IMR-90 (cell line): ENCODE measurements at regions not wholly inside any gene's neighbourhood (a gene's known extent, or its start where the extent isn't known, plus 50 kb on each side); places are given as distances from the start of the nearest gene placed in this dataset.

Experiments
- ATAC-seq: fragments of 200-7000 bp; cut with Tn5 transposase; 2 replicates; pipeline ENCODE4 v1.9.1; 2020; ENCODE audit warnings: low read depth, mild to moderate bottlenecking, moderate library complexity
- BruUV-seq: library from RNA; stranded (reverse); fragments of 400-500 nt; replicated peaks from 2 replicates; lab custom pipeline; 2021; lab: Mats Ljungman, UMichigan
- CTCF ChIA-PET: fragments of 300-600 bp; formaldehyde crosslinking; extraction: SDS; loops from one replicate; lab custom pipeline; 2021; ENCODE audit warnings: antibody characterized with exemption; lab: Yijun Ruan, JAX
- POLR2A ChIA-PET: fragments of 300-600 bp; sonication (Branson Sonifier 250); formaldehyde crosslinking; loops from one replicate; lab custom pipeline; 2022; ENCODE audit warnings: antibody characterized with exemption; ENCODE audit not compliant: unreplicated experiment; lab: Charles Lee
- DNase-seq: peaks from one replicate; pipeline ENCODE4 v3.0.0; 2013
- H2AFZ ChIP-seq: replicated peaks from 2 replicates; pipeline ENCODE3; 2013; ENCODE audit warnings: low read length, mild to moderate bottlenecking; ENCODE audit not compliant: poor library complexity
- H2AK5ac ChIP-seq: 2 replicates; pipeline ENCODE4 v1.6.1; 2013; ENCODE audit warnings: low read depth, low read length, inconsistent platforms
- H2AK9ac ChIP-seq: replicated peaks from 2 replicates; pipeline ENCODE3; 2013; ENCODE audit warnings: mild to moderate bottlenecking, low read depth, low read length, moderate library complexity; ENCODE audit not compliant: poor library complexity
- H2BK120ac ChIP-seq: 2 replicates; pipeline ENCODE4 v1.6.1; 2013; ENCODE audit warnings: low read depth, low read length, inconsistent platforms
- H2BK15ac ChIP-seq: 3 replicates; pipeline ENCODE4 v1.6.1; 2013; ENCODE audit warnings: low read depth, low read length, inconsistent platforms
- H2BK20ac ChIP-seq: 2 replicates; pipeline ENCODE4 v1.6.1; 2013; ENCODE audit warnings: low read depth, mild to moderate bottlenecking, inconsistent platforms, low read length, moderate library complexity
- H2BK5ac ChIP-seq: 2 replicates; pipeline ENCODE4 v1.6.1; 2013; ENCODE audit warnings: mild to moderate bottlenecking, low read depth, low read length, inconsistent platforms; ENCODE audit not compliant: poor library complexity, severe bottlenecking
- H3K14ac ChIP-seq: replicated peaks from 2 replicates; pipeline ENCODE4 v1.6.1; 2013; ENCODE audit warnings: low read depth, low read length, inconsistent platforms
- H3K18ac ChIP-seq: 2 replicates; pipeline ENCODE4 v1.6.1; 2013; ENCODE audit warnings: low read depth, low read length, control low read depth
- H3K23ac ChIP-seq: 2 replicates; pipeline ENCODE4 v1.6.1; 2013; ENCODE audit warnings: low read depth, low read length, inconsistent platforms
- H3K27ac ChIP-seq: 2 replicates; pipeline ENCODE4 v1.5.1; 2013; ENCODE audit warnings: mild to moderate bottlenecking, control low read depth, low read length; ENCODE audit not compliant: insufficient read depth
- H3K27me3 ChIP-seq: 2 replicates; pipeline ENCODE4 v1.6.1; 2013; ENCODE audit warnings: low read length; ENCODE audit not compliant: control insufficient read depth, insufficient read depth
- H3K36me3 ChIP-seq: 2 replicates; pipeline ENCODE4 v1.6.1; 2013; ENCODE audit warnings: low read length, mixed read lengths; ENCODE audit not compliant: control insufficient read depth, insufficient read depth
- H3K4ac ChIP-seq: 2 replicates; pipeline ENCODE4 v1.6.1; 2013; ENCODE audit warnings: low read depth, low read length, inconsistent platforms
- H3K4me1 ChIP-seq: 2 replicates; pipeline ENCODE4 v1.6.1; 2013; ENCODE audit warnings: low read length, mixed read lengths; ENCODE audit not compliant: control insufficient read depth, insufficient read depth
- H3K4me2 ChIP-seq: 2 replicates; pipeline ENCODE4 v1.6.1; 2013; ENCODE audit warnings: low read depth, mild to moderate bottlenecking, control low read depth, low read length, moderate library complexity
- H3K4me3 ChIP-seq: 2 replicates; pipeline ENCODE4 v1.5.1; 2013; ENCODE audit warnings: low read depth, mild to moderate bottlenecking, control low read depth, low read length, moderate library complexity; ENCODE audit not compliant: insufficient read depth
- H3K56ac ChIP-seq: 2 replicates; pipeline ENCODE4 v1.6.1; 2013; ENCODE audit warnings: low read length, inconsistent platforms; ENCODE audit not compliant: insufficient read depth; ENCODE audit errors: extremely low read depth
- H3K79me1 ChIP-seq, 2 experiments: 2 replicates each; pipeline ENCODE4 v1.6.1; 2013; ENCODE audit warnings: low read length in 2 of 2, inconsistent platforms in 1 of 2, low read depth in 1 of 2
- H3K9ac ChIP-seq: 2 replicates; pipeline ENCODE4 v1.6.1; 2013; ENCODE audit warnings: low read depth, low read length, control low read depth
- H3K9me1 ChIP-seq: 2 replicates; pipeline ENCODE4 v1.6.1; 2013; ENCODE audit warnings: low read length, inconsistent platforms; ENCODE audit not compliant: insufficient read depth
- H3K9me3 ChIP-seq: 2 replicates; pipeline ENCODE4 v1.6.1; 2013; ENCODE audit warnings: low read length; ENCODE audit not compliant: control insufficient read depth, insufficient read depth
- H4K20me1 ChIP-seq: 2 replicates; pipeline ENCODE4 v1.6.1; 2013; ENCODE audit warnings: low read length, inconsistent platforms; ENCODE audit not compliant: insufficient read depth
- H4K5ac ChIP-seq: 2 replicates; pipeline ENCODE4 v1.6.1; 2013; ENCODE audit warnings: mild to moderate bottlenecking, low read depth, low read length, control low read depth
- H4K8ac ChIP-seq, 2 experiments: 2 replicates each; pipeline ENCODE4 v1.6.1; 2013; ENCODE audit warnings: low read depth in 2 of 2, low read length in 2 of 2, control low read depth in 1 of 2, inconsistent platforms in 1 of 2
- H4K91ac ChIP-seq: 2 replicates; pipeline ENCODE4 v1.6.1; 2013; ENCODE audit warnings: low read depth, low read length, inconsistent platforms; ENCODE audit not compliant: insufficient read depth
- CEBPB ChIP-seq: IDR thresholded peaks from 2 replicates; pipeline ENCODE4 v1.6.1; 2012; ENCODE audit warnings: low read depth, low read length, improper control_type of control experiment
- CTCF ChIP-seq: conservative IDR thresholded peaks from 2 replicates; pipeline ENCODE4 v1.5.1; 2012; ENCODE audit warnings: mild to moderate bottlenecking, low read depth, low read length, improper control_type of control experiment
- WGBS, 2 experiments: methylation state at CpG; one replicate each; pipeline versions ENCODE4 v1.1.5 to v1.1.7; 2013; ENCODE audit warnings: missing lambda C conversion rate in 2 of 2; ENCODE audit not compliant: insufficient read length in 1 of 2; ENCODE audit errors: extremely low coverage in 2 of 2; 5-methylcytosine and 5-hydroxymethylcytosine counted together
- dilution Hi-C: fragments of 300-500 bp; cut with HindIII; formaldehyde crosslinking; loops from one replicate; pipeline ENCODE4 v1.14.3; 2018; ENCODE audit warnings: low sequenced_read_pairs; ENCODE audit not compliant: unreplicated experiment
- in situ Hi-C: fragments of 300-500 bp; cut with MboI; formaldehyde crosslinking; loops from 3 replicates; pipeline ENCODE4 v1.14.3; 2019; ENCODE audit warnings: low sequenced_read_pairs, inconsistent platforms, mixed read lengths
- intact Hi-C: fragments of 100-400 bp; cut with micrococcal nuclease; formaldehyde crosslinking; loops from 2 replicates; pipeline ENCODE4 v1.10.0; 2022

GRCh38 chr1:101150670-101151069 lies 86.1 kb upstream of the S1PR1 start:
- Histone ChIP-seq H3K14ac (no peak overlapping the region), H2BK5ac (no peak overlapping the region), H3K27ac (no peak overlapping the region), H3K79me1 (no peaks in the 10 kb centered on the region), H3K56ac (no peak overlapping the region), H3K18ac (no peak overlapping the region), H2BK120ac (no peak overlapping the region), H3K4me3 (no peak overlapping the region), H4K8ac (no peak overlapping the region), H3K4ac (no peak overlapping the region), H4K5ac (no peak overlapping the region), H3K9ac (no peak overlapping the region), H2BK15ac (no peak overlapping the region), H3K4me1 (0 out of 2 replicates have a peak, but pooled peaks cover 2% of the 10 kb centered on the region), H4K91ac (no peak overlapping the region), H2AK9ac (no peak overlapping the region), H3K36me3 (no peaks in the 10 kb centered on the region), H2BK20ac (0 out of 2 replicates have a peak overlapping the region, but pooled peaks have one; percentile 0), H3K4me2 (no peak overlapping the region; the same call in 1 of the 2 replicates), H3K9me3 (no peaks in the 10 kb centered on the region), H2AFZ (no peak overlapping the region), H3K23ac (no peak overlapping the region), H3K27me3 (no peaks in the 10 kb centered on the region), H2AK5ac (no peak overlapping the region), H4K20me1 (no peaks in the 10 kb centered on the region), H3K9me1 (no peaks in the 10 kb centered on the region)
- in situ Hi-C loops (no loop called here), dilution Hi-C loops (no loop called here), intact Hi-C loops (no loop called here)
- TF ChIP-seq CEBPB (peak; percentile 88), CTCF (no peak)
- DNase-seq (peak; percentile 41), ATAC-seq (peak; percentile 35; the same call in 1 of the 2 replicates)
- BruUV-seq = no TSS peak
- ChIA-PET POLR2A (no interaction called here), CTCF (no interaction called here)
- WGBS, 2 experiments = 100% methylated on average over 1 of the region's 5 CpGs; no CpG with 5 or more reads in 1 of the 2 experiments
